ENCODE measurements at regions not wholly inside any gene's neighbourhood (a gene's known extent, or its start where the extent isn't known, plus 50 kb on each side); places are given as distances from the start of the nearest gene placed in this dataset.

DNA sequence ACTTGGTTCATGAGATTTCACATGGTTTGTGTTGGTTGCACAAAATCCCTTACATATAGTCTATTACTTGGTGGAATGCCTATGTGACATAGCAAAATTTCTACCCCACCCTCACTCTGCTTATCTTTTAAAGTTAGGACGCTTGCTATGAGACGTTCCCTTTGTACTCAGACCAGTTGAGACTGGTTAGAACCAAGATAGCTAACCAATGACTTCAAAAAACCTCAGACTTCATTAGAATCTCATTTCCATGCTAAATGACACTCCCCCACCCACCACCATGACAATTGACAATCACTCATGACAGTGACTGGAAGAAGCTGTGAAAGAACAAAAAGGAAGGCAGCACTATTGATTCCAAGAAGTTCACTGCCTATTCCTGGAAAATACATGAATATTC lies 313.6 kb downstream of the ETS1 start:
- H3K4me1 Mint-ChIP-seq (ENCODE audit: low read depth): peaks cover 18% of the 10 kb centered on the region
- CTCF ChIA-PET: interaction anchor here (1.5 kb wide), 1 partner anchor 10 kb away, joined by 4 read pairs; no protein-coding TSS in a partner anchor

DNA sequence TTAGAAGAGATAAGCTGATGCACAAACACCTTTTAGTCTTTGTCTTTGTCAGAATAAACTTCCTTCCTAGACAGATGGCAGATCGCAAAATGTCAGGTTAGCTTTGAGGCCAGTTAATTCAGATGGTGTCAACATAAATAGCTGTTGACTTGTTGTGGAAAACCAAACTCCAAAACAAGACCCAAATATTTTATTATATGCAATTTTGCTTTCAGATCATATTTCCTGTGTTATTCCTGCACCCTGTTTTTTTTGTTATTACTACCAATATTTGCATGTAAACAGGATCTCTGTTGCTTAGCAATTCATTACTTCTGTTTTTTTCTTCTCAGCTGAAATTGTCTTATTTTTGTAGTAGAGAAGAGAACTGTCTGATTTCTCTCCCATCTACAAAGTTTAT lies 316.0 kb downstream of the ETS1 start:
- ATAC-seq (no peak), DNase-seq (no peak)
- CTCF ChIA-PET: interaction anchor here (0.6 to 1.3 kb wide), 4 partner anchors 11 to 361 kb away, joined by 3 read pairs; no protein-coding TSS in a partner anchor
- peaks cover 2% of the 10 kb centered on the region for H3K9me3 Mint-ChIP-seq
- H3K27me3 Mint-ChIP-seq: peaks cover 2% of the 10 kb centered on the region
- H3K36me3 Mint-ChIP-seq (ENCODE audit: low read depth): peaks cover 3% of the 10 kb centered on the region
- TF ChIP-seq, protein P1, sequence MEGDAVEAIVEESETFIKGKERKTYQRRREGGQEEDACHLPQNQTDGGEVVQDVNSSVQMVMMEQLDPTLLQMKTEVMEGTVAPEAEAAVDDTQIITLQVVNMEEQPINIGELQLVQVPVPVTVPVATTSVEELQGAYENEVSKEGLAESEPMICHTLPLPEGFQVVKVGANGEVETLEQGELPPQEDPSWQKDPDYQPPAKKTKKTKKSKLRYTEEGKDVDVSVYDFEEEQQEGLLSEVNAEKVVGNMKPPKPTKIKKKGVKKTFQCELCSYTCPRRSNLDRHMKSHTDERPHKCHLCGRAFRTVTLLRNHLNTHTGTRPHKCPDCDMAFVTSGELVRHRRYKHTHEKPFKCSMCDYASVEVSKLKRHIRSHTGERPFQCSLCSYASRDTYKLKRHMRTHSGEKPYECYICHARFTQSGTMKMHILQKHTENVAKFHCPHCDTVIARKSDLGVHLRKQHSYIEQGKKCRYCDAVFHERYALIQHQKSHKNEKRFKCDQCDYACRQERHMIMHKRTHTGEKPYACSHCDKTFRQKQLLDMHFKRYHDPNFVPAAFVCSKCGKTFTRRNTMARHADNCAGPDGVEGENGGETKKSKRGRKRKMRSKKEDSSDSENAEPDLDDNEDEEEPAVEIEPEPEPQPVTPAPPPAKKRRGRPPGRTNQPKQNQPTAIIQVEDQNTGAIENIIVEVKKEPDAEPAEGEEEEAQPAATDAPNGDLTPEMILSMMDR (IDR thresholded peaks at IDR 0.05): no peak
- POLR2A ChIA-PET: no interaction called here
- H3K4me1 Mint-ChIP-seq (ENCODE audit: low read depth): peaks cover 26% of the 10 kb centered on the region
- intact Hi-C loops (cut with micrococcal nuclease): no loop called here
- no peak overlapping the region for H3K27ac Mint-ChIP-seq
- H3K4me3 Mint-ChIP-seq: no peak overlapping the region

More for the DNA sequence above, 313.6 kb downstream of the ETS1 start:
- TF ChIP-seq, protein P1 (IDR thresholded peaks at IDR 0.05): no peak
- DNase-seq (no peak), ATAC-seq (no peak)
- peaks cover 2% of the 10 kb centered on the region for H3K27me3 Mint-ChIP-seq
- intact Hi-C loops (cut with micrococcal nuclease): no loop called here
- peaks cover 3% of the 10 kb centered on the region for H3K36me3 Mint-ChIP-seq (ENCODE audit: low read depth)
- POLR2A ChIA-PET: no interaction called here
- H3K9me3 Mint-ChIP-seq: peaks cover 2% of the 10 kb centered on the region
- no peak overlapping the region for H3K4me3 Mint-ChIP-seq
- H3K27ac Mint-ChIP-seq: no peak overlapping the region

DNA sequence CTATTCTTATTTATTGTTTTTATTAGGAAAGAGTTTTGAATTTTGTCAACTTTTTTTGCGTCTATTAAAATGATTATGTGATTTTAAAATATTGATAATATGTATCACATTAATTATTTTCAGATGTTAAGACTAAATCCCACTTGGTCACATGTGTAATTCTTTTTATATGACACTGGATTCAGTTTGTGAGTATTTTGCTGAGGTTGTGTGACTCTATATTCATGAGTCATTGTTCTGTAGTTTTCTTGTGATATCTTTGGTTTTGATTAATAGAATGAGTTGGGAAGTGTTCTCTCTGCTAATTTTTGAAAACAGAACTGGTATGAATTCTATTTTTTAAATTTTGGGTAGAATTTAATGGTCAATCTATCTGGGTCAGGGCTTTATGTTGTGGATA lies 317.9 kb downstream of the ETS1 start:
- H3K27ac Mint-ChIP-seq: no peak overlapping the region
- TF ChIP-seq, protein P1 (IDR thresholded peaks at IDR 0.05): no peak
- ATAC-seq: no peak
- peaks cover 26% of the 10 kb centered on the region for H3K4me1 Mint-ChIP-seq (ENCODE audit: low read depth)
- H3K36me3 Mint-ChIP-seq (ENCODE audit: low read depth): peaks cover 3% of the 10 kb centered on the region
- no peak for DNase-seq
- no peak overlapping the region for H3K4me3 Mint-ChIP-seq
- intact Hi-C loops (cut with micrococcal nuclease): no loop called here
- peaks cover 2% of the 10 kb centered on the region for H3K9me3 Mint-ChIP-seq
- peaks cover 2% of the 10 kb centered on the region for H3K27me3 Mint-ChIP-seq
- ChIA-PET CTCF (interaction anchor here (1.3 kb wide), 1 partner anchor 10 kb away, joined by 4 read pairs; no protein-coding TSS in a partner anchor), POLR2A (no interaction called here)

DNA sequence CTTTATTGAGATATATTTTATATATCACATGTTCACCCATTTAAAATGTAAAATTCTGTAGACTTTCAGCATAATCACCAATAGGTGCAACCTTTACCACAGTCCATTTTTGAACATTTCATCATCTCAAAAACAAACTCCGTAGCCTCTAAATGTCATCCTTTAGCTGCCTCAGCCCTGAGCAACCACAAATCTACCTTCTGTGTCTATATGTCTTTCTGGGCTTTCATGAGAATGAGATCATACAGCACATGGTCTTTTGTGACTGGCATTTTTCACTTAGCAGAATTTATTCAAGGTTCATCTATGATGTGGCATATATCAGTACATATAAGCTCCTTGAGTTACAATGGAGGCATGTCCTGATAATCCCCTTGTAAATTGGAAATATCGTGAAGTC lies 320.5 kb downstream of the ETS1 start:
- peaks cover 17% of the 10 kb centered on the region for H3K4me1 Mint-ChIP-seq (ENCODE audit: low read depth)
- H3K27ac Mint-ChIP-seq: no peak overlapping the region
- CTCF ChIA-PET: interaction anchor here (1.1 to 1.3 kb wide), 4 partner anchors 9 to 365 kb away, joined by 3 read pairs; no protein-coding TSS in a partner anchor
- intact Hi-C loops (cut with micrococcal nuclease): no loop called here
- no peaks in the 10 kb centered on the region for H3K36me3 Mint-ChIP-seq (ENCODE audit: low read depth)
- TF ChIP-seq, protein P1 (IDR thresholded peaks at IDR 0.05): no peak
- no peaks in the 10 kb centered on the region for H3K27me3 Mint-ChIP-seq
- ATAC-seq (peak; percentile 71), DNase-seq (no peak)
- POLR2A ChIA-PET: no interaction called here
- H3K9me3 Mint-ChIP-seq: no peaks in the 10 kb centered on the region
- H3K4me3 Mint-ChIP-seq: no peak overlapping the region

DNA sequence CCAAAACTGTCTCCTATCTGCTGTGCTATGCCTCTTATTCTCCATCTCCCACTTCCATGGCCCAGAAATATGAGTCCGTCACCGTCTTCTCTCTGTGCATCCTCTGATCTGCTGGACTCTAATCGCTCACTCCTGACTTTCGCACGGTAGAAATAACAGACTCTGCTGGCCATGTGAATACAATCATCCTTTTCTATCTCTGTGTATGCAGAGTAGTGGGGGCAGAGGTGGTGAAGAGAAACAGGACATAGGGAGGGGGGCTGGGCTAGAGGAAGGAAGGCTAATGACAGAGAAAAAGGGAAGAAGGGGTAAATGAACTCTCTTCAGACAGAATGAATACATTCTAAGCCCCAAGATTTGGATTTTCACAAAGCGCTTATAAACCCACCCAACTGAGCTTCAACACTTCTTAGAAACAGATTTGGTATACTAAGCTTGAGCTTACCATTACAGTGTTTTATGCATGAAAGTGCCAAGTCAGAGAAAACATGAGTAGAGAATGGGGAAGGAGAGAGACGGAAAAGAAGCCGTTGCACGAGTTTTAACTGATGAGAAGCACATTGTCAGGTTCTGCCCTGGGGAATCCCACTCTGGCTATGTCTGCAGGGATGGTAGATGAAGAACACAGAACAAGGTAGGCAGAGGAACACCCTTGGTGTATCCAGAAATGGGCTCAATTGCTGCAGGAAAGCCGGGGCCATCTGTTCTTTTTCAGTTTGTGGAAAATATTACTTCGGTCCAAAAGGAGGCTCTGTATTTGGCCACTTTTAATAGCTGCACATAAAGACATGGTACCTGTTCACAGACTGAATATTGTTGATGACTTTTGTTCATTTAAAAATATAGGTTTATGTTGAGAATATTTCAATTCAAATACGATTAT lies 324.7 kb downstream of the ETS1 start:
- intact Hi-C loops (cut with micrococcal nuclease): no loop called here
- Mint-ChIP-seq H3K4me3 (no peak overlapping the region), H3K36me3 (ENCODE audit: low read depth) (no peaks in the 10 kb centered on the region), H3K4me1 (ENCODE audit: low read depth) (peaks cover 10% of the 10 kb centered on the region), H3K27me3 (no peaks in the 10 kb centered on the region), H3K27ac (no peak overlapping the region), H3K9me3 (no peaks in the 10 kb centered on the region)
- ChIA-PET POLR2A (no interaction called here), CTCF (interaction anchor here (1.1 to 1.3 kb wide), 2 partner anchors 10 to 568 kb away, joined by 3 to 4 read pairs; no protein-coding TSS in a partner anchor)
- no peak for DNase-seq
- TF ChIP-seq, protein P1 (IDR thresholded peaks at IDR 0.05): no peak
- no peak for ATAC-seq
